Activated CD4-positive, alpha-beta T cell treated with anti-CD3 and anti-CD28 coated beads, Interleukin-2, amount 10 ng/mL, durations not matched to agents 7 days and 5 days (primary cell): ENCODE measurements at regions not wholly inside any gene's neighbourhood (a gene's known extent, or its start where the extent isn't known, plus 50 kb on each side); places are given as distances from the start of the nearest gene placed in this dataset.

Experiments used
- CTCF ChIA-PET: fragments of 350-600 bp; sonication (Branson Sonifier 250); formaldehyde crosslinking; loops from one replicate; lab custom pipeline; 2021; ENCODE audit warnings: antibody characterized with exemption; lab: Charles Lee
- POLR2A ChIA-PET: fragments of 350-600 bp; sonication (Branson Sonifier 250); formaldehyde crosslinking; loops from one replicate; lab custom pipeline; 2021; ENCODE audit warnings: antibody characterized with exemption; lab: Charles Lee
- DNase-seq: peaks from one replicate; pipeline ENCODE4 v3.0.0-alpha.2; 2020
- H3K27ac Mint-ChIP-seq: one replicate; pipeline ENCODE4 v1.8.0; 2021; ENCODE audit warnings: mild to moderate bottlenecking, moderate library complexity, mixed read lengths
- H3K27me3 Mint-ChIP-seq: one replicate; pipeline ENCODE4 v1.8.0; 2021; ENCODE audit warnings: mixed read lengths
- H3K36me3 Mint-ChIP-seq: one replicate; pipeline ENCODE4 v1.8.0; 2021; ENCODE audit warnings: low read depth, mixed read lengths
- H3K4me1 Mint-ChIP-seq: one replicate; pipeline ENCODE4 v1.8.0; 2021; ENCODE audit warnings: mixed read lengths
- H3K4me3 Mint-ChIP-seq: one replicate; pipeline ENCODE4 v1.8.0; 2021; ENCODE audit warnings: mild to moderate bottlenecking, moderate library complexity, mixed read lengths
- H3K9me3 Mint-ChIP-seq: one replicate; pipeline ENCODE4 v1.8.0; 2021; ENCODE audit warnings: mixed read lengths

DNA sequence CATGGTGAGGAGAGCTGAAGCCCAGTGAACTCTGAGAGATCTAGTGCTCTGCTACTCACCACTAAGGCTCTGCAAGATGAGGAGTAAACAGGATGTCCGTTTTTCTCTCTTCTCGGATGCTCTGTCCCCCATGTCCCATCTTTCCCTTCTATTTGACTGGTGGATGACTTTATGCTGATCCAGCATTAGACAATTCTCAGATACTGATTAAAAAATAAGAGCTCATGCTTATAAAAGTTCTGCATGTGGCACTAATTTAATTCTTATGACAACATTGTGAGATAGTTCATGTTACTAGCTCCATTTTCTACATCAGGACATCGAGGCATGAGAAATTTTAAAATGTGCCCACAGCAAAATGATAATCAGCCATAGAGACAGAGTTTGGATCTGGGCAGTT, 77.0 kb downstream of the HMHB1 start:
- Mint-ChIP-seq H3K36me3 (no peaks in the 10 kb centered on the region), H3K4me3 (no peak overlapping the region), H3K27me3 (peaks cover 2% of the 10 kb centered on the region), H3K9me3 (no peaks in the 10 kb centered on the region), H3K4me1 (no peaks in the 10 kb centered on the region), H3K27ac (no peak overlapping the region)
- DNase-seq = no peak
- POLR2A ChIA-PET = no interaction called here
- CTCF ChIA-PET = interaction anchor here (0.5 kb wide), 1 partner anchor 972 kb away, joined by 3 read pairs; no protein-coding TSS in a partner anchor

DNA sequence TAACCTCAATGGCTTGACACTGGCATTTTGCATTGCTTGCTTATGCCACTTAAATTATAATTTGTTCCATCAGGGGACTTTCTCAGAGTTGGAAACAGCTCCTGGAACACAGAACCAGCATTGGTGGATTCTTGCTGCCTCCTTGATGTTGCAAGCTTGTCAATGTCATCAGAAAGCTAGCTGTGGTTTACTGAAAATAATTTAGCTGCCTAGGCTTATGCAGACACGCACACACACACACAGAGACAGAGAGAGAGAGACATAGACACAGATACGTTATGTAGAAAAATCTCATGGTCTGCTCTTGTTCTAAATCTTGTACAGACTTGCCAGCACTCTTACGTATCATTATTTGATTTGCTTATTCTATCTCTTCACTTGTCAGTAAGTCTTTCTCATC, 78.0 kb downstream of the HMHB1 start:
- Mint-ChIP-seq H3K9me3 (no peaks in the 10 kb centered on the region), H3K27me3 (peaks cover 2% of the 10 kb centered on the region), H3K36me3 (no peaks in the 10 kb centered on the region), H3K4me3 (no peak overlapping the region), H3K27ac (no peak overlapping the region), H3K4me1 (peaks cover 1% of the 10 kb centered on the region)
- ChIA-PET POLR2A (no interaction called here), CTCF (interaction anchor here (0.8 kb wide), 1 partner anchor 28 kb away, joined by 3 read pairs; no protein-coding TSS in a partner anchor)
- no peak for DNase-seq

DNA sequence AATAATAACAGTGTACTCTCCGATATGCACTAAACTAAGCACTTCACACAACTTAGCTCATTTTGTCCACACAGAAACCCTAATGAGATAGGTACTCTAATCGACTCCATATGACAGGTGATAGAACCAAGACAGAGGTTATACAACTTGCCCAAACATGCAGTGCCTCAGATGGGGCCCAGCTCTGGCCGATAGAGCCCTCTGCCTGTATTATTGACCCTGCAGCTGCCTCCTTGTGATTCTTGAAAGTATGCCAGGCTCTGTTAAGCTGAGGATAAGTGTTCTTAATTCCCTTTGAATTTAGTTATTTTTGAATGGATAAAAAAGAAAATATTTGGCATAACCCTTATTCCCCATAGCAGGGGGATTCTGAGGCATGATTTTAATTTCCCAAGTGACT, 78.5 kb downstream of the HMHB1 start:
- H3K4me1 Mint-ChIP-seq = peaks cover 1% of the 10 kb centered on the region
- POLR2A ChIA-PET = interaction anchor here (0.5 kb wide), 1 partner anchor 576 kb away, joined by 5 read pairs; no protein-coding TSS in a partner anchor
- H3K4me3 Mint-ChIP-seq = no peak overlapping the region
- H3K9me3 Mint-ChIP-seq = no peaks in the 10 kb centered on the region
- H3K27ac Mint-ChIP-seq = no peak overlapping the region
- no peak for DNase-seq
- CTCF ChIA-PET = no interaction called here
- no peaks in the 10 kb centered on the region for H3K36me3 Mint-ChIP-seq
- peaks cover 2% of the 10 kb centered on the region for H3K27me3 Mint-ChIP-seq

DNA sequence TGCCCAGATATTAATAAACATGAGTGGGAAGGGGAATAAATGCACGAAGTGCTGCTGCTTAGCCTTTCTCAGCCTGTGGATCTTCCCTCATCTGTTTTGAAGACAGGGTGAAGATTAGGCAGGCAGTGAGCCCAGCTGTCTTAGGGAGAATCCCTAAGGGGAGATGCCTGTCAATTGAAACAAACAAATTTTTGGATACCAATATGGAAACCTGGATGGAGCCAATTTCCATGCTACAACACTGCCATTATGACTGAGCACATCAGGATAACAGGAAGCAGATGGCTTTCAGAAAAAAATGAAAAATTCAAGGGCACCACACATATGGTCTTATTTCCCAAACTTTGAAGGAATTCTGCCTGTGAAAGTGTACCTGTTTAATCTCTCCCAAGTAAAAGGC, 80.3 kb downstream of the HMHB1 start:
- DNase-seq = no peak
- POLR2A ChIA-PET = no interaction called here
- Mint-ChIP-seq H3K27me3 (peaks cover 2% of the 10 kb centered on the region), H3K27ac (no peak overlapping the region), H3K4me1 (peaks cover 10% of the 10 kb centered on the region), H3K36me3 (no peaks in the 10 kb centered on the region), H3K4me3 (no peak overlapping the region), H3K9me3 (no peaks in the 10 kb centered on the region)
- CTCF ChIA-PET = interaction anchor here (0.5 kb wide), 1 partner anchor 278 kb away, joined by 3 read pairs; no protein-coding TSS in a partner anchor

DNA sequence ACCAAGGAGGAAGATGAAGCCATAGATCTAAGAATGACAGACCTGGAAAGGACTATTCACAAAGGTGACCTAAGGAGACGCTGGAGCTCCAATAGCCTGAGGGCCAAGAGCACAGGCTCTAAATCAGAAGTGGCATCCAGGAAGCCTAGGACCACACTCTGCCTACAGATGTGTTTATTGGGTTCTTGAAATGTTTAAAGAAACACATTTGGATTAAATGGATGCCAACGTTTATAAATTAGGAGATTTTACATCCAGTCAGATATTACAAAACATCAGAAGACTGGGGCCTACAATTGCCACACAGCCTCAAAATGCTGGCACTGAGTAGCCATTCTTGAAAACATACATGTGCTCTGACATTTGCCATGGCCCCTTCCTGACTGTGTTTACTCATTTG, 80.9 kb downstream of the HMHB1 start:
- ChIA-PET POLR2A (no interaction called here), CTCF (interaction anchor here (0.5 to 1.0 kb wide), 2 partner anchors 11 to 277 kb away, joined by 3 read pairs; no protein-coding TSS in a partner anchor)
- Mint-ChIP-seq H3K4me3 (no peak overlapping the region), H3K9me3 (no peaks in the 10 kb centered on the region), H3K4me1 (peaks cover 16% of the 10 kb centered on the region), H3K27ac (no peak overlapping the region), H3K27me3 (peaks cover 2% of the 10 kb centered on the region), H3K36me3 (no peaks in the 10 kb centered on the region)
- no peak for DNase-seq

DNA sequence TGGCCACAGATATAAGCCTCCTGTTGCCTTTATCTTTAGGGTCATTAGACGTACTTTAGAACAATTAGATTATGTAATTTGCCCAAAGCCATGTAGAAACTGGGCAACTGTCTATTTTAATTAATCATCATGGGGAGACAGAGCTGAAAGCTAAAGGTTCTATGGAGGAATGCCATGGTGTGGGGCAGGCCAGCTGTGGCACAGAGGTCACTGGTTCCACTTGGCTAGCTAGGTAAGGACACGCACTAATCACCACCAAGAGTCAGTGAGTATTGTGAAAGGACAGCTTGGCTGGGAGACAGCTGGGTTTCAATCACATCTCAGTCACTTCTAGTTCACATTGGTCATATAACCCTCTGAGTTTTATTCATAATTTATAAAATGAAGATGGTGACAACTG, 81.7 kb downstream of the HMHB1 start:
- POLR2A ChIA-PET = no interaction called here

DNA sequence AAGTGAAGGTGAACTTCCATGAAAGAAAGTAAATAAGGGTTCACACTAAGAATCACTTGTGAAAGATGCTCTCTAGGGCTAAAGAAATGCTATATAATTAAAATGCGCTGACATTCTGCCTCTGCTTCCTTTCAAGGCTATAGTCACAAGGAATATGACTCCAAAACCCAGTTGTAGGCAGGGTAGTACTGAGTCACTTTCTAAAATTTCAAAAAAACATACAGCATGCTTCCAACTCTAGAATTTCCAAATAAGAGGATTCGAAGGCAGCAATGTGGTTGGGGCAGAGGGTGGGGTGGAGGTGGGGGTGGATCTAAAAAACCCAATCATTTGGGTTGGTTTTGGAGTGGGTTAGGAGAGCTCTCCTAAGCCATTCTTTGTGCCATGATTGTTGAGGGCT, 84.6 kb downstream of the HMHB1 start:
- CTCF ChIA-PET = no interaction called here
- Mint-ChIP-seq H3K36me3 (no peaks in the 10 kb centered on the region), H3K4me1 (peaks cover 37% of the 10 kb centered on the region), H3K9me3 (no peaks in the 10 kb centered on the region), H3K4me3 (no peak overlapping the region), H3K27me3 (no peaks in the 10 kb centered on the region), H3K27ac (no peak overlapping the region)
- DNase-seq = no peak
- POLR2A ChIA-PET = interaction anchor here (0.6 kb wide), 1 partner anchor 672 kb away, joined by 3 read pairs; no protein-coding TSS in a partner anchor

More for the DNA sequence above, 81.7 kb downstream of the HMHB1 start:
- DNase-seq = no peak
- Mint-ChIP-seq H3K4me1 (peaks cover 22% of the 10 kb centered on the region), H3K36me3 (no peaks in the 10 kb centered on the region), H3K4me3 (no peak overlapping the region), H3K27ac (no peak overlapping the region), H3K9me3 (no peaks in the 10 kb centered on the region), H3K27me3 (no peaks in the 10 kb centered on the region)
- CTCF ChIA-PET = interaction anchor here (1.0 kb wide), 1 partner anchor 10 kb away, joined by 3 read pairs; no protein-coding TSS in a partner anchor

DNA sequence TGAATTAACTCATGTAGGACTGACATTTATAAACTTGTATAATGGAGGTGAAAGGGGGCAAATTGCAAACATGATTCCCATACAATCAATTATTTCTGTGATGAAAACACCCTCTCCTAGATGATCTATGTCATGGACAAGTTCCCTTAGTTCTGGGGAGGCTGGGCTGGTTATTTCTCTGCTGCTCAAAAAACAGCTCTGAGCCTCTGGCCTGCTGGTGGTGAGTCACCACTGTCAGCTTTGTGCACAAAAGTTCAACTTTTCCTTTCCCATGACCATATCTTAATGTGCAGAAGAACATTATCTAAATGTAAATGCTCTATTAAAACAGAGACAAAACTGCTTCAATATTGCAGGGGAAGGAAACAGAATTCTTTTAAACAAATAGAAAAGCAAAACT, 85.0 kb downstream of the HMHB1 start:
- H3K4me3 Mint-ChIP-seq = no peak overlapping the region
- H3K27ac Mint-ChIP-seq = no peak overlapping the region
- CTCF ChIA-PET = interaction anchor here (1.4 kb wide), 1 partner anchor 9 kb away, joined by 3 read pairs; no protein-coding TSS in a partner anchor
- POLR2A ChIA-PET = no interaction called here
- H3K9me3 Mint-ChIP-seq = no peaks in the 10 kb centered on the region
- no peaks in the 10 kb centered on the region for H3K36me3 Mint-ChIP-seq
- H3K27me3 Mint-ChIP-seq = no peaks in the 10 kb centered on the region
- H3K4me1 Mint-ChIP-seq = peaks cover 37% of the 10 kb centered on the region
- no peak for DNase-seq

DNA sequence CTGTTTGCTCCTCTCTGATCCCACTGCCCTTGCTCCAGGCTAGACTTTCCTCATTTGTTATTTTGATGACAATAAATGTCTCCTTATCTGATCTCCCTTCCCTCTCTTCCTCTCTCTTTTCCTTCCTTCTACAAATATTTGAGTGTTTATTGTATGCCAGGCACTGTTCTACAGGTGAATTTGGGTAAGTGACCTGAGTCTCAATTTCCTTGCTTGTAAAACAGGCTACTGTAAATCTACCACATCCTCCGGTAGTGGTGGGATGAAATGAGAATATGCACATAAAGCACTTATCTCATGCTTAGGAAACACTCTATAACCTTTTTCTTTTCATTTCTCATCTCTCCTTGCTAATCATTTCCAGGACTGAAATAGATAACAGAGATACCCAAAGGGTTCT, 86.4 kb downstream of the HMHB1 start:
- Mint-ChIP-seq H3K27ac (peak overlapping the region; percentile 76), H3K4me1 (peaks cover 37% of the 10 kb centered on the region), H3K27me3 (no peaks in the 10 kb centered on the region), H3K9me3 (no peaks in the 10 kb centered on the region), H3K36me3 (no peaks in the 10 kb centered on the region), H3K4me3 (peak overlapping the region; percentile 13)
- peak; percentile 60 for DNase-seq
- POLR2A ChIA-PET = no interaction called here
- CTCF ChIA-PET = interaction anchor here (1.4 kb wide), 1 partner anchor 11 kb away, joined by 3 read pairs; no protein-coding TSS in a partner anchor

DNA sequence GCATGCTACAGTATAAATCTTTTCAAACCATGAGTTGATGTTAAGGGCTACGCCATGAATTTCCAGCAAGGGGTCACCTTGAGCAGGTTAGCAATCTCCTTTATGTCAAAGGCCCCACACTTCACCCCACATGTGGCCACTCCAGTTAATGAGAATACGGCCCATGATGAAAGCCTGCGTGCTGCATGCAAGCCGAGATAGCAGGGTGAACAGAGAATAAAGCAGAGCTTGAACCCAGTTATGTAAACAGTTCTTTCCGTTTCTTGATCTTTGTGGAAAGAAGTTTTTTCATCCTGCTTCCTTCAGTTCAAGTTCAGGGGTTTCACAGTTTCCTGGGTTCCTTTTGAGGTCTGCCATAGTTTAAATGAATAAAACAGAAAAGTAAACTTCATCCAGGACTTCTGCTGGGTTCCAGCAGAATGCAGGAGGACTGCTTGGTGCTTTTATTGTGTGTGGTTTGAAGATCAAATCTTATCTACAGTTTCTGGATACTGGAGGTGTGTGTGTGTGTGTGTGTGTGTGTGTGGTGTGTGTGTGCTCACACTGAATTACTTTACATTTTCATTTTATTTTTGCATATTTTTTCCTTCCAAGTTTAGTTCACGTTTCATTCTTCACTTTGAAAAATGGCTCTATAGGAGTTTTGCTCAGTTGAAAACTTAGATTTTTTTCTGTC, 87.1 kb downstream of the HMHB1 start:
- peak overlapping the region; percentile 13 for H3K4me3 Mint-ChIP-seq
- POLR2A ChIA-PET = no interaction called here
- H3K36me3 Mint-ChIP-seq = no peaks in the 10 kb centered on the region
- H3K9me3 Mint-ChIP-seq = no peaks in the 10 kb centered on the region
- H3K27ac Mint-ChIP-seq = peak overlapping the region; percentile 76
- DNase-seq = peak; percentile 7
- no peaks in the 10 kb centered on the region for H3K27me3 Mint-ChIP-seq
- H3K4me1 Mint-ChIP-seq = peaks cover 37% of the 10 kb centered on the region
- CTCF ChIA-PET = no interaction called here

DNA sequence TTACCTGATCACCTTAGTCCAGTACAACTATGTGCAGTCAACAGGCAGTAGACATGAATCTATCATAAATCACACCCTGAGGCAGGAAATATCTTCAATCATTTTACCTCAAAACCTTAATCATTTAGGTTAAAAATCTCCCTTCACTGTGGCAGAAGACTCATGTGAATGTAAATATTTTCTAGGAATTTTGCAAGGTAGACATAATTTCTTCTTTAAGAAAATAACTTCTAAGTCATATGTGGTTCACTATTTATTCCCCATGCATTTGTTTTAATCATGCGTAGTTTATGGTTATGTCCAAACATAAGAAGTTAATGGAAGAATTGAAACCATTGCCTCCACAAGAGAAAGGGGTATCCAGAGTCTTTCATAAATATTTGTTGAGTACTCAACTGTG, 97.0 kb downstream of the HMHB1 start:
- H3K9me3 Mint-ChIP-seq = peaks cover 12% of the 10 kb centered on the region
- H3K4me1 Mint-ChIP-seq = no peaks in the 10 kb centered on the region
- CTCF ChIA-PET = no interaction called here
- POLR2A ChIA-PET = no interaction called here
- no peak overlapping the region for H3K4me3 Mint-ChIP-seq
- H3K36me3 Mint-ChIP-seq = peaks cover 2% of the 10 kb centered on the region
- no peak for DNase-seq
- no peaks in the 10 kb centered on the region for H3K27me3 Mint-ChIP-seq
- no peak overlapping the region for H3K27ac Mint-ChIP-seq

DNA sequence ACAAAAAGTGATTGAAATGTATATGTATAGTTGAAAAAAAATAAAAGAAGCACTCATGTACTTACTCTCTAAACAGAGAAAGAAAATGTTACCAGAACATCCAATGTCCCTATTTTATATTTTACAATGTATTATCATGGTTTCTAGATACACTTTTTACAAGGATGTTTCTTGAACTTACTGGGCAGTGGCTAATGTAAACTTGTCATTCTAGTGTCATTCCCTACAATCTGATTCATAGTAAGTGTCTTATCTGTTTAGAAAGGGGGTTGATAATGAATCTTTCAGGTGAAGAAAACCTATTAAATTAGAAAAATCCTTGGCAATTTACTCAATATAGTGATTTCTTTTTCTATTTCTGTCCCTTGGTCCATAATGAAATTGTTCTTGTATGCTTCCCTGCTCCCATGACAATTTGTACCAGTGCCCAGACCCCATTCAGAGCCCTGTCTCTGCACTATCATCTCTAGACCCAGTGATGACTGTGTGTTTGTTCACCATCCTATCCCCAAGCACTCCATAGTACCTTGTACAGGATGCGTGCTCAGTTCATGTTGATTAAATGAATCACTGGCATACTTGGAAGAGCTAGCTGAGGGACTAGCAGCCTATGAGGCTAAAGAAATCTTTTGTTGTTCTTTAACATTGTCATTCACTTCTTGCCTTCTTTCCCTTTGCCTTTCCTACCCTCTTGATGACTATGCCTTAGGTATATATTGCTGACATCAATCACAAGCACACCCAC, 101.2 kb downstream of the HMHB1 start:
- Mint-ChIP-seq H3K36me3 (no peaks in the 10 kb centered on the region), H3K9me3 (peaks cover 7% of the 10 kb centered on the region), H3K4me3 (no peak overlapping the region), H3K4me1 (no peaks in the 10 kb centered on the region), H3K27me3 (peaks cover 8% of the 10 kb centered on the region), H3K27ac (no peak overlapping the region)
- ChIA-PET CTCF (no interaction called here), POLR2A (no interaction called here)
- no peak for DNase-seq

DNA sequence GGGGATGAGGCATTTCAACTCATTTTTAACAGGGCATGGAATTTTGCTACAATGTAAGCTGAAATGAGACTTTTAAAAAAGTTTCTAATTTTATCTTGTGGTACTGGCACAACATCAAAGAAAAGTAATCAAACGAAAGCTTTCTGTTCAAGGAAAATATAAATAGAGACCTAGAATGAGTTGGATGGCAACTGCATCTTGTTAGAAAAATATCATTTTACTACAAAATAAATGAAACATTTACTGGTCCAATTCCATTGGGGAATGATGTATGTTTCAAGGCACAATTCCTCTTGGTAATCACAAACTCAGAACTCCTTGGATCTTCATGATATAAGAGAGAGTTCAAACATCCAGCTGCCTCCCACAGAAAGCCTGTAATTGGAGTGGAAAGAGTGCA, 102.8 kb downstream of the HMHB1 start:
- DNase-seq = no peak
- peaks cover 8% of the 10 kb centered on the region for H3K27me3 Mint-ChIP-seq
- H3K9me3 Mint-ChIP-seq = peaks cover 4% of the 10 kb centered on the region
- ChIA-PET POLR2A (no interaction called here), CTCF (no interaction called here)
- H3K27ac Mint-ChIP-seq = no peak overlapping the region
- H3K4me1 Mint-ChIP-seq = no peaks in the 10 kb centered on the region
- H3K4me3 Mint-ChIP-seq = no peak overlapping the region
- no peaks in the 10 kb centered on the region for H3K36me3 Mint-ChIP-seq
